Sciatic nerve (tissue), 2 donors: ENCODE measurements at regions not wholly inside any gene's neighbourhood (a gene's known extent, or its start where the extent isn't known, plus 50 kb on each side); places are given as distances from the start of the nearest gene placed in this dataset.

ENCODE experiments used
- ATAC-seq: fragments of 200-7000 bp; cut with Tn5 transposase; one replicate; pipeline ENCODE4 v1.9.1; 2020; ENCODE audit warnings: mild to moderate bottlenecking, moderate library complexity
- DNase-seq: peaks from one replicate; pipeline ENCODE4 v3.0.0-alpha.2; 2020; ENCODE audit warnings: low spot score
- intact Hi-C: fragments of 100-400 bp; cut with DNase I; formaldehyde crosslinking; loops from one replicate; pipeline ENCODE4 v1.14.2; 2022
- donor health status: DM: no; HTN: no; CAD: no.
- donor health status: DM: no; HTN: no; CAD: no.

DNA sequence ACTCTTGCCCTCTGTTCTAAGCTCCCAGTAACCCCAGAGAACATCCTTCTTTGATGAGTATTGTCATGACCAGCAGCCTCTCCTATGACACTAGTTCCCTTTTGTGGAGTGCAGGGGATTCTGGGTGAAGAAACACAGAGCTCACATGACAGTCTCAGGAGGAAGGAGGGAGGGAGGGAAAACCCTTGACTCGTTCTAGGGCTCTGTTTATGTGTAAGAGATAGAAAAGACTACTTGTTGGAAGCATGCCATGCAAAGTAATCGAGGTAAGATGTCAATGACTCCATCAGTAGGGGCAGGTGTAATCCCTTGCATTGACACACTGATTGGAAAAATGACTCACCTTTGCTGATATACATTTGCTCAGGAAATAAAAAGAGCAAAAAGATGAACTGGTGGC lies 190.2 kb upstream of the ELL2 start:
- ATAC-seq = peak; percentile 51
- intact Hi-C loops = no loop called here
- no peak for DNase-seq

DNA sequence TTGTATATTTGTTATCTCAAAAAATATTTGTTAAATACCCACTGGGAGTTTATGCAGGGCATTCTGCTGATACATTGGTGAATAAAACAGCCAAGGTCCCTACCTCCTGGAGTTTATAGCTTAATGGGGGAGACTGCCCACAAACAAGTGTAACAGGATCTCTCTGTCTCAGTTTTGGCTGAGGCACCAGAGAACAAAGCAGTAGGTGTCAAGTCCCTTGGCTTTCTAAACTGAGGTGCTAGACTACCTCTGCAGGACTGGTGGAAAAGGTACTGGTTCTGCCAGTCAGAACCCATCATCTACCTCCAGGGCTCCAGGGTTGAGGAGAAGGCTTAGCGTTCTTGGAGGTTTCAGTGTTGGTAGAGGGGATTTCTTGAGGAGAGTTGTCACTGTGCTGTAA lies 188.4 kb upstream of the ELL2 start:
- intact Hi-C loops = no loop called here
- ATAC-seq (no peak), DNase-seq (no peak)

DNA sequence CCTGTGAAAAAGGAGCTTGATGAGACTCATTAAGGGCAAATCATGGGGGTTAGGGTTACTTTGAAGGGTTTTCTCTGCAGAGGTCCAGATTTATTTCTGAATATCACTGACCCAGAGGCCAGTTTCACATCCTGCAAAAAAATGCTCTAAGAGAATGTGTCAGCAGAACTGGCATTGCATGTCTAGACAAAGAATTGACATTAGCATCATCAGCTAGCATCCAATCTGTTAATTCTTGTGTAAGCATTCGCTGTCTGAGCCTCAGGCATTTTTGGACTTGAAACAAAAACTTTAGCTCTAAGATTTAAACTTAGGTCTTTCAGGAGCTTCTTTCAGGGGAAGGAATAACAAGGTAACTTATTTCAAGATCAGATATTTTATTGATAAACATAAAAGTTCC lies 187.9 kb upstream of the ELL2 start:
- DNase-seq (no peak), ATAC-seq (no peak)
- intact Hi-C loops = no loop called here

DNA sequence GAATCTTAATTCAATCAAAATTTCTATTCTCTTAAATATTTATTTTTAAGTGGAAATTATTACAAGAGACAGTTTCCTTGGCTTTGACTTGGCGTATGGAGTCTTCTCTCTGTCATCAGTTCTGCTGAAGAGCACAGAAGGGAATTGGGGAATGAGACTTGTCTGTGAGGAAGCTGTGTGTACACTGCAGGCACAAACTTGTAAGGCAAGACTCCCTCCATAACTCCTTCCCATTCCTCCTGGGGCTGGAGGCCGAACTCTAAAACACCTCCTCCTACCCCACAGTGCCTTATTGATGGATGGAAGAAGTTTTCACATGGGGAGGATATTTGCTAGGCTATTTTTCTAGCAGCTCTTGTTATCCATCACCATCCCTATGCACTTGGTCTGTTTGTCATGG lies 187.4 kb upstream of the ELL2 start:
- intact Hi-C loops = no loop called here
- no peak for DNase-seq

DNA sequence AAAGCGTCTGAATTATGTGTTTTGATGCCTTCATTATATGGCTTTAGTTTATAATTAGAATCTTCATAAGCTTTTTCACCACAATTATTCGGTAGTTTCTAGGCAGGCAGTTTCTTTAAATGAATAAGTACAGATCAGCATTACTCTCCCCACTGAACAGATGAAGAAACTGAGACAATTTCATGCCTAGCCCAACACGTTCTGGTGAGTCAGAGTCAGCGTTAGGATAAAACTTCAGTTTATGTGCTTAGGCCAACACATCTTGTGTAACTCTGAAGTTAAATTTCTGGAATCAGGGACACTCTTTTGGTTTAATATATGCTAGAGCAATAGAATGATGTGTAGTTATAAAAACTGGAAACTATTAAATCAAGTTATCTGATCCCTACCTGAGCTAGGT lies 186.7 kb upstream of the ELL2 start:
- DNase-seq (no peak), ATAC-seq (no peak)
- intact Hi-C loops = no loop called here

More for the DNA sequence above, 187.4 kb upstream of the ELL2 start:
- ATAC-seq = no peak

DNA sequence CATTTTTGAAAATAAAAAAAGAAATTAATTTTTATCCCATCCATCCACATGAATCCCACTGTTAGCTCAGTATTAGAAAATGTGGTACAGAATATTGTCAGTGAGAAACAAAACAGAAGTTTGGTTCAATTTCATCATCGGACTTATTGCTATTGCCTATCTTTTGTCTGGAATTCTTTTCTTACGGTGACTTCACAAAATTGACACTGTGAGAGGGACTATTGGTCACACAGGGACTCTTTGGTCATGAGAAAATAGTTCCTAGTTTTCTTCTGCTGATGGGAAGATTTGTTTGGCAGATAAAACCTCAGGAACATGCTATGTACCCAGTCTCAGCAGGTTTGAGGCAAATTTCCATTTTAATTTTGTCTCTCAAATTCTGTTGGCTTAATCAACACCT lies 186.2 kb upstream of the ELL2 start:
- no peak for ATAC-seq
- intact Hi-C loops = no loop called here
- no peak for DNase-seq

DNA sequence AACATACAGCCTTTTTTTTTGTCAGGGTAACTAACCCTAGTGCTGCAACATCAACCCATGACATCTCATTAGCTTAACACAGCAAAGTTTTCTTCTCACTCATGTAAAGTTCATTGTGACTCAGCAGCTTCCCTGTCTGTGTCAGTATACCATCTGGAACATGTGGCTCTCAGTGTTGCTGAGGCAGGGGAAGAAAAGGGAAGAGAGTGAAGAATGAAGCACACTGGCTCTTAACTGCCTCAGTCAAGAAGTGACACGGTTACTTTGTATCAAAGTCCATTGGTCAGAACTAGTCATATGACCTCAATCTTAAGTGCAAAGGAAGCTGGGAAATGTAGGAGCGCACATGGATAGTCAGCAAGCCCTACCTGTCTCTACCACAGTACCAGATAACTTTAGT lies 185.0 kb upstream of the ELL2 start:
- no peak for DNase-seq
- intact Hi-C loops = no loop called here
- peak; percentile 77 for ATAC-seq

DNA sequence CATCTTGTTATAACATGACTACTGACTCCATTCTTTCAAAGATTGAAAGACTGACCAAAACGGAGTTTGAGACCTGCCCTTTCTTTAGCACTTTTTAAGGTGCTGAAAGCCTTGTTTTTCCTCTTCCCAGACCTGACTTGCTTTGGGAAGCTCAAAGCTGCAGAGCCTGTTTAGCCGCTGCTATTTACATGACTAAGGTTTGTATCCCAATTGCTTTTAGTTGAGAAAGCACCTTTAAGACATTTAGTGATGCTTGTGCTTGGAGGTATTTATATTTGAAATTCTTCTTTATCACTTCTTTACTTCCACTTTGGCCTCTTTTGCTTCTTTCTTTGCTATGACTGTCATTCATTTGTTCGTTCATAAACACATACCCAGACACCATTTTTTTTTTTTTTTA lies 182.6 kb upstream of the ELL2 start:
- DNase-seq = no peak
- intact Hi-C loops = no loop called here

DNA sequence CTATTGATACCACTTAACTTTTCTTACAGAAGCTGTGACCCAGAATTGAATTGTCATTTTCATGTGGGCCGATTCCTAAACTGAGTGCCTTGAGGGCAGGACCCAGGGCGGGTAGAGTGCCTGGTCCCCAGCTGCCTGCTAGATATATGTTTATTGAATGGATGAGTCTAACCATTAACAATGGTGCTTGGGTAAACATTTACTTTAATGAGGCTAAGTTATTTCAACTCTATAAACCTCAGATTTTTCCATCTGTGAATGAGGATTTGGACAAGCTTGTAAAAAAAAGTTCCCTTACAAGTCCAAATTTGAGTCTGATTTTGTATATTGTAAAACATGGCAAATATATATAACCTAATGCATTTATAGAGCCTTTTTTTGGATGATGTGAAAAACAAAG lies 181.8 kb upstream of the ELL2 start:
- intact Hi-C loops = no loop called here
- no peak for ATAC-seq
- DNase-seq = no peak

More for the DNA sequence above, 182.6 kb upstream of the ELL2 start:
- ATAC-seq = no peak

DNA sequence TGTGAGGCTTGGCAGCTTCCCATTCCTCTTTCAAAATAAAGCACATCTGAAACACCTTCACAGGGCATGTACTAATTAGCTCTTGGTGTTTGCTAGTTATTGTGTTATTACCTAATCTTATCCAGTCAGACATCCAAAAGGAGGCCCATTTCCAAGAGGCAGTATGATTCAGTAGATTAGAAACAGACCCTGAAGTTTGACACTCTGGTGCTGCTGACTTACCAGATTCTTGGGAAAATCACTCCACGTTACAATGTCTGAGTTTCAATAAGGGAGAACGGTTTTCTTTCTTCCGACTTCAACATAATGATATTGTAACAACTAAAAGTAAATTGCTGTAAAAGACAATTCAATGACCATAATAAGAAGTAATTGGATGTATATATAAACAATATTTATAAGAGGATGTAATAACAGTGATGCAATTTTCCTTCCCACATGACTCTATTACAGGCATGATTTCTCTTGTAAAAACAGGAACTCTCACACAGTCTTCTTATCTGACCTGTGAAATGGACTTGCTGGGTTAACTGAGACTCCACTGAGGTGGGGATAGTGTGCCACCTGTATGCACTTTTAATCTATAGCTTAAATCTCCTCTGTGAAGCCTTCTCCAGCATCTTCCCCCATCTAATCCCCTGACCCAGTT lies 181.3 kb upstream of the ELL2 start:
- DNase-seq = no peak
- ATAC-seq = peak; percentile 78
- intact Hi-C loops = no loop called here

DNA sequence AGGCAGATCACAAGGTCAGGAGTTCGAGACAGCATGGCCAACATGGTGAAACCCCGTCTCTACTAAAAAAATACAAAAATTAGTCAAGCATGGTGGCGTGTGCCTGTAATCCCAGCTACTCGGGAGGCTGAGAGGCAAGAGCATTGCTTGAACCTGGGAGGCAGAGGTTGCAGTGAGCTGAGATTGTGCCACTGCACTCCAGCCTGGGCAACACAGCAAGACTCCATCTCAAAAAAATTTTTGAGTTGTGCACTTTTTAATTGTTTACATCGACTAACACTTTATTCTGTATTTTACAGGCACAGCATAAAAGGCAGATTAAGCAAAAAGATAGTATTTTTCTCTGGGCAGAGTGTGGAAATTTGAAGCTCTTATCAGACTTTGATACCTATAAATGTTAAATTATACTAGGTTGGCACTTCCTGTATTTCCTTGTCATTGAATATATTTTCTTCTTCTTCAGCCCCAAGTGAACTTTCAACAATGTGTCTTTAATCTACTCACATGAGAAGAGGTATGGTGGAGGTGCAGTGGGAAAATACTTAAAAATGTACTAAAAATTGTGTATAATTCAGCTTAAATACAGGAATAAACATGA lies 180.6 kb upstream of the ELL2 start:
- no peak for DNase-seq
- intact Hi-C loops = no loop called here
- ATAC-seq = no peak

DNA sequence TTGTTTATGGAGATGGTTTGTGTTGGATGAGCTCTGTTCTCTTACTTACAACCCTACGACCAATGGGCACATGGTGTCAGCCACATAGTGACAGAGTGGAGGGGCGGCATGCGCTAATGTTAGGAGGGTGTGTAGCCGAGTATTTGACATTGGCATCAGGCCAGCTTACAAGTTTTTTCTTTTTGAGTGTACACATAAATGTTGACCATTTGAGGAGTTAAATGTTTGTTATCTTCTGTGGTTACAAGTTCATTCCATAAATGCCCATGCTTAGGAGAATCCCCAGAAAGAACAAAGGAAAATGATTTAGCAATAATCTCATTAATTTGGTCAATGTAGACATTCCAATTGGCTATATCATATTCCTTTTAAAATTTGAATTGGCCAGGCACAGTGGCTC lies 180.1 kb upstream of the ELL2 start:
- intact Hi-C loops = no loop called here
- ATAC-seq = peak; percentile 35

DNA sequence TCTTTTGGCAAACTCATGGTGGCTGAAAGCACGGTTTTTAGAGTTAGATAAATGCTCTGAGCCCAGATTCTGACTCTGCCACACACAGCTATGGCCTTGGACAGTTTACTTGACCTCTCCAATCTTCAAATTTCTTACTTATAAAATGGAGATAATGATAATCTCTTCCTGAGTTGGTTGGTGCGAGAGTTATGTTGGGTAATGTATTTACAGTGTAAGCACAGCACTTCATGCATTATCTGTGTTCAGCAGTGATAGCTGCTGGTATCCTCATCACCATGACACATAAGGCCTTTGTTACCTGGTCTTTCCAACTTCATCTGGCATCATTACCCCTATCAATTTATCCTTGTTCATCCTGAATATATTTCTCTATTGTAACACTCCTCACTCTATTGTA lies 178.8 kb upstream of the ELL2 start:
- no peak for ATAC-seq
- intact Hi-C loops = no loop called here
- no peak for DNase-seq

More for the DNA sequence above, 180.1 kb upstream of the ELL2 start:
- no peak for DNase-seq

DNA sequence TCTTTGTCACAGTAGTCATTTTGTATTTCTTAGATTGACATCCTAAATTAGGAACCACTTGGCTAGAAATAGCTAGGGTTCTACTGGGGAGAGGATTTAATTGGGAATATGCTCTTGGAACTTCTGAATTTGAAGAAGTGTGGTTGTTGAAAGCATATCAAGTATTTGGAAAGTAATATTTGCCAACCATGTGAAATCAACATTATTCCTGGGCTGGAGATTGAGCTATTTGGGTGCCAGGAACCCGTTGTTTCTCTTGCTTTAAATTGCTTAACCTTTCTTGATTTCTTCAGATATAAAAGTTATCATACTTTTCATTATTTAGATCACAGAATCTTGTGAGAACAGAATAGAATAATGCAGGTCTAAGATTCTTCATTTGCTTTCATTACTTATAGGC lies 178.4 kb upstream of the ELL2 start:
- no peak for DNase-seq
- intact Hi-C loops = no loop called here
- no peak for ATAC-seq

DNA sequence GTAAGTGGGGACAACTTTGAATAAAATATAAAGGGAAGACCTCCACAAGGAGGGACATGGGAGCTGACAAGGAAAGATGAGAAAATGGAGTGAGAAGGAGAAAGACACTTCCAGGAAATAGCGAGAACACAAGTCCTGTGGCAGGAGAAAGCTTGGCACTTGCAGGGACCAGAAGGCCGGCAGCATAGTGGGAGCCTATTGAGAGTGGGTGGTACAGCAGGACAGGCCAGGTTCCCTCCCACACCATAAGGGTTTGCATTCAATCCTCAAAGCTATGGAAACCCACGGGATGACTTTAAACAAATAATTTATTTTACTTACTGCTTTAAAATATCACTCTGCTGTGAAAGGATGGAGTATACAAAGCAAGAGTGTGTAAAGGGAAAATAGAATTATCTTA lies 173.2 kb upstream of the ELL2 start:
- ATAC-seq (no peak), DNase-seq (no peak)
- intact Hi-C loops = no loop called here

DNA sequence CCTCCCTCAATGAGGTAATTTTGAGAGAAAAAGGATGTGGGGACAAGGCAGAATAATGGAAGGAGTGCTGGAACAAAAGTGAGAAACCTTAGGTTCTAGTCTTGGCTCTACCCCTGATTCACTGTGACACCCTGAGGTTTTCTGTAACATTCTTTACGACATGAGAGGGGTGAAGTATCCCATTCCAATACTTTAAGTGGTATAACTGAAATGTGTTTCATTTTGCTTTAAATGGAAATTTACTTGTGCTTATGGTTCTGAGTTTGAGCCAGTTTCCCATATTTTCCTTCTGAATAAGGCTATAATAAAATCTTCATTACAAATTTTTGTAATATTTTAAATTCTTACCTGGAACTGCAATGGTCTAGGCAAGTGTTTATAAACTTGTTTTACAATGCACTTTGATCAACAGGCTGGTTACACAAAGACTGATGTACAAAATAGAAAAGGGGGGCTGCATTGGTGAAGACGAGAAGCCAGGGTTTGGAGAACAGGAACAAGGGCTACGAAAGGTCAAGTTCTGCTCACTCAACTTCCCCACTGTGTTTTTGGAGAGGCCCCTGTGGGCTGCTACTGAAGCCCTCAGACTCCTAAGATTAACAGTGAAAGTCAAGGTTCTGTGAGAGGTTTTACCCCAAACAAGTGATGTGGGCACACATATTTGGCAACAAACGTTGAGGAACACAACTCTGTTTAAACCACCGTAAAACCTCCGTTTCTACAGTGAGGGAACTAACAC lies 171.9 kb upstream of the ELL2 start:
- intact Hi-C loops = no loop called here
- ATAC-seq = no peak
- no peak for DNase-seq

DNA sequence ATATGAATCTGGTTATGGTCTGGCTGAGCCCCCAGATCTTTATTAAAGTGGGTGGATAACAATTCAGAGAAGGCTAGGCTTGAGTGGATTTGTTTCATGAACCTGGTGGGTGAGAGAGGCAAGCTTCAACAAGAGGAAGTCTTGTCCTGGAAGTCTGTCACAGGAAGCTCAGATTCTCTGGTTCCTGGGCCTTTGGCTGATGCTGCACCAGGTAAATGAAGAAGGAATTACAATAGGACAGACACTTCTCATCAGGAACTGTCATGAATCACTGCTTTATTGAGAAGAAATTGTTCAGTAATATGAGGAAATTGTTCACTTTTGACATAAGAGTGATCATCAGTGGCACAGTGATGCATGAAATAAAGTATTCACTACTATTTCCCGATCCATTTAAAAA lies 167.6 kb upstream of the ELL2 start:
- no peak for ATAC-seq
- DNase-seq = no peak
- intact Hi-C loops = no loop called here

DNA sequence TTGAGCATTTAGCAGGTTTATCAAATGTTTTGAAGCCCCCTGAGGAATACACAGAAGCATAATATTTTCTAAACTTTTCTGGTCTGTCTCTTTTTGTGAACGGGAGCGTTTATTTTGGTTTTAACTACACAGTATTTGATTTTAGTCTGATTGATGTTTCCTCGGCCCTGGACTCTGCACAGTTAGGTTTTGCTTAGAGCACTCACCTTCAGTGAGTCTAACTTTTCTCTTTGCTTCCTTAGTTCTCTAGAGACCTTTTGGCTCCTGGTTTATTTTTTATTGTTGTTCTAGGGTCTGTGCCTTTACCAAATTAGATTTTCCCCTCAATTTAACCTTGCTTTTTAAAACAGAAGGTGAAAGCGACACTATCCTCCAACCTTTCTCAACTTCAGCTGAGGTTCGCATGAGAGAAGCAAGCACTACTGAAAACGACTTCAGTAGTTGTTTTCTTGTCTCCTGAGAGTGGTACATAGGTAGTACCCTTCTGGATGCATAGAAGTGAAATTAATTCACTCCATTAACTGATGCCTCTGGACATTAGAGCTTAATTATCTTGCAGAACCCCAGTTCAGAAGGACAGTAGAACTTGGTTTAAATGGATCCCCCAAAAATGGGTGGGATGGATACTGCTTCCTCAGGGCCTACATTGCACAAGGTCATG lies 166.7 kb upstream of the ELL2 start:
- ATAC-seq (no peak), DNase-seq (no peak)
- intact Hi-C loops = no loop called here

DNA sequence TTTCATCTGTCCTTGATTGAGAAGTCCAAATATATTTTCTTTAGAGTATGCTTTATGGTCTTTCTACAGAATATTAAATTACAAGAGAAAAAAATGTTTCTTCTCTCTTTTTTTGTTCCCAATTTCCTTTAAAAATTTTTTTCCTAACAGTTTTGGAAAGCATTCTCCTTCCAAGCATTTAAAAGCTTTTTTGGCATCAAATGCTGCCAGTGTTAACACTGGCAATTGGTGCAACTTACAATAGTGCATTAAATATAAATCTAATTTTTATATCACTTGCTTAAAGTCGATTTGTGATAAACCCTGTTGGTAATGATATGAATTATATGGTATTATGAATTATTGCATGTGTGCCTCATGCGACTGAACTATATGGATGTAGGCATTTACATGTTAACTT lies 165.9 kb upstream of the ELL2 start:
- intact Hi-C loops = no loop called here
- ATAC-seq (no peak), DNase-seq (no peak)

DNA sequence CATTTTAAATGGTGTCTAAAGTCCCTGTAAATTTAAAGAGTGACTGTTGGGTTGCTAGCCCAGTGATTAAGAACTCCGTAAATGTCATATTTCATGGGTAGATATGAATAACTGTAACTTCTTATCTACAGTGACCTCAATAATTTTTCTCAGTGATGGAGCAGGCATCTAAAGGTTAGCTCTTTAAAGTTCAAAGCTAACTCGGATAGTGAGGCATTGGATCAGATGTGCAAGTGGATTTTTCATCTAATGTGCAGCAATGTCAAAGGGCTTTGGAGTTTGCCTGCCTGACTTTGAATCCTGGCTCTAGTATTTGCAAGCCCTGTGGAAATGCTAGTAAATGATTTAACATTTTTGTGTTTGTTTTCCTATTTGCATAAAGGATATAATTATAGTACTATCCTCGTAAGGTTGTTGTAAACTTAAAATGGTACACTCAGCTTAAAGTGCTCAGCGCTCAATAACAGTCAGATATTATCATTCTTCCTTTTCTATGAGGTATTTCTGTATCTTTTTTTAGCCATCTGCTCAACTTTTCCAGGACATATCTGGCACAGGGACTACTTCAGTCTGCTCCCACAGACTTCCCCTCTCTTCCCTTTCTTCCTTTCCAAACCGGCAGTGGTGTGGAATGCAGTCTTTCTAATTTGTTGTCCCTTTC lies 163.7 kb upstream of the ELL2 start:
- intact Hi-C loops = no loop called here
- DNase-seq = no peak
- ATAC-seq = peak; percentile 50
